ENCODE measurements at regions not wholly inside any gene's neighbourhood (a gene's known extent, or its start where the extent isn't known, plus 50 kb on each side); places are given as distances from the start of the nearest gene placed in this dataset.

GRCh38 chr4:147371661-147372060 lies 109.2 kb upstream of the EDNRA start:
- TF ChIP-seq POLR2A (IDR thresholded peaks at IDR 0.05): no peak
- no peak for TF ChIP-seq CTCF (IDR thresholded peaks at IDR 0.05)
